Activated naive CD8-positive, alpha-beta T cell treated with anti-CD3 and anti-CD28 coated beads, Interleukin-2, amount 10 ng/mL, durations not matched to agents 7 days and 5 days (primary cell): ENCODE measurements at regions not wholly inside any gene's neighbourhood (a gene's known extent, or its start where the extent isn't known, plus 50 kb on each side); places are given as distances from the start of the nearest gene placed in this dataset.
A peak's percentile ranks its signal among the peaks of the same experiment; 100 is the strongest.
"Not testable (repeated sequence)": the region's sequence is repeated elsewhere in the genome, so short reads cannot be mapped to it uniquely, and the experiment has no call there.

Experiments
- ATAC-seq: fragments of 150-1000 bp; cut with Tn5 transposase; one replicate; pipeline ENCODE4 v1.10.0; 2021; ENCODE audit warnings: low read depth, moderate library complexity
- POLR2A ChIA-PET: fragments of 350-600 bp; sonication (Branson Sonifier 250); formaldehyde crosslinking; loops from one replicate; lab custom pipeline; 2021; ENCODE audit warnings: antibody characterized with exemption; lab: Charles Lee
- DNase-seq: peaks from one replicate; pipeline ENCODE4 v3.0.0; 2021
- H3K27ac Mint-ChIP-seq: one replicate; pipeline ENCODE4 v1.8.0; 2022; ENCODE audit warnings: mild to moderate bottlenecking, mixed read lengths
- H3K27me3 Mint-ChIP-seq: one replicate; pipeline ENCODE4 v1.8.0; 2022; ENCODE audit warnings: mild to moderate bottlenecking, moderate library complexity, mixed read lengths
- H3K36me3 Mint-ChIP-seq: one replicate; pipeline ENCODE4 v1.8.0; 2021; ENCODE audit warnings: mild to moderate bottlenecking, mixed read lengths
- H3K4me1 Mint-ChIP-seq: one replicate; pipeline ENCODE4 v1.8.0; 2021; ENCODE audit warnings: mixed read lengths
- H3K4me3 Mint-ChIP-seq: one replicate; pipeline ENCODE4 v1.8.0; 2022; ENCODE audit warnings: mild to moderate bottlenecking, moderate library complexity, mixed read lengths
- H3K9me3 Mint-ChIP-seq: one replicate; pipeline ENCODE4 v1.8.0; 2021; ENCODE audit warnings: mixed read lengths

GRCh38 chr15:70602834-70603560 lies 160.4 kb downstream of the UACA start:
- H3K27ac Mint-ChIP-seq = no peak overlapping the region
- no peaks in the 10 kb centered on the region for H3K4me1 Mint-ChIP-seq
- no peak for ATAC-seq
- H3K4me3 Mint-ChIP-seq = no peak overlapping the region
- no peak for DNase-seq
- peaks cover 3% of the 10 kb centered on the region for H3K9me3 Mint-ChIP-seq
- H3K27me3 Mint-ChIP-seq = peaks cover 14% of the 10 kb centered on the region
- H3K36me3 Mint-ChIP-seq = peaks cover 3% of the 10 kb centered on the region
- POLR2A ChIA-PET = no interaction called here

GRCh38 chr15:70602281-70602680 lies 161.1 kb downstream of the UACA start:
- Mint-ChIP-seq H3K9me3 (peaks cover 3% of the 10 kb centered on the region), H3K4me3 (no peak overlapping the region), H3K36me3 (peaks cover 3% of the 10 kb centered on the region), H3K27ac (no peak overlapping the region), H3K27me3 (peaks cover 8% of the 10 kb centered on the region), H3K4me1 (no peaks in the 10 kb centered on the region)
- ATAC-seq (no peak), DNase-seq (no peak)
- POLR2A ChIA-PET = no interaction called here

GRCh38 chr15:70597945-70598344 lies 165.4 kb downstream of the UACA start:
- Mint-ChIP-seq H3K4me3 (no peak overlapping the region), H3K27me3 (peaks cover 10% of the 10 kb centered on the region), H3K27ac (no peak overlapping the region), H3K4me1 (peaks cover 2% of the 10 kb centered on the region), H3K9me3 (peaks cover 13% of the 10 kb centered on the region), H3K36me3 (peaks cover 11% of the 10 kb centered on the region)
- ATAC-seq (no peak), DNase-seq (no peak)
- POLR2A ChIA-PET = no interaction called here

- ATAC-seq (no peak), DNase-seq (no peak)
- Mint-ChIP-seq H3K27me3 (peaks cover 10% of the 10 kb centered on the region), H3K9me3 (peaks cover 13% of the 10 kb centered on the region), H3K36me3 (peaks cover 11% of the 10 kb centered on the region), H3K4me1 (peaks cover 2% of the 10 kb centered on the region), H3K4me3 (no peak overlapping the region), H3K27ac (no peak overlapping the region)
- POLR2A ChIA-PET = no interaction called here
These were observed 166.2 kb downstream of the UACA start for GRCh38 chr15:70597056-70597603.

- Mint-ChIP-seq H3K27me3 (peaks cover 10% of the 10 kb centered on the region), H3K36me3 (peaks cover 11% of the 10 kb centered on the region), H3K9me3 (peaks cover 16% of the 10 kb centered on the region), H3K4me1 (peaks cover 2% of the 10 kb centered on the region), H3K27ac (no peak overlapping the region), H3K4me3 (no peak overlapping the region)
- ATAC-seq = no peak
- no peak for DNase-seq
- POLR2A ChIA-PET = no interaction called here
These were observed 166.9 kb downstream of the UACA start for GRCh38 chr15:70596354-70597055.

GRCh38 chr15:70593795-70594194 lies 169.6 kb downstream of the UACA start:
- H3K27ac Mint-ChIP-seq = no peak overlapping the region
- H3K9me3 Mint-ChIP-seq = peaks cover 19% of the 10 kb centered on the region
- H3K4me1 Mint-ChIP-seq = peaks cover 12% of the 10 kb centered on the region
- DNase-seq (no peak), ATAC-seq (no peak)
- H3K36me3 Mint-ChIP-seq = peaks cover 12% of the 10 kb centered on the region
- peaks cover 10% of the 10 kb centered on the region for H3K27me3 Mint-ChIP-seq
- POLR2A ChIA-PET = no interaction called here
- H3K4me3 Mint-ChIP-seq = no peak overlapping the region

- POLR2A ChIA-PET = no interaction called here
- Mint-ChIP-seq H3K27ac (no peak overlapping the region), H3K4me3 (no peak overlapping the region), H3K4me1 (peaks cover 27% of the 10 kb centered on the region), H3K27me3 (peaks cover 13% of the 10 kb centered on the region), H3K36me3 (peaks cover 13% of the 10 kb centered on the region), H3K9me3 (peaks cover 18% of the 10 kb centered on the region)
- ATAC-seq (no peak), DNase-seq (no peak)
These were observed 173.6 kb downstream of the UACA start for GRCh38 chr15:70589728-70590127.

- H3K4me1 Mint-ChIP-seq = peaks cover 27% of the 10 kb centered on the region
- peaks cover 11% of the 10 kb centered on the region for H3K36me3 Mint-ChIP-seq
- peak overlapping the region; percentile 57 for H3K4me3 Mint-ChIP-seq
- H3K9me3 Mint-ChIP-seq = peaks cover 16% of the 10 kb centered on the region
- H3K27me3 Mint-ChIP-seq = peaks cover 16% of the 10 kb centered on the region
- POLR2A ChIA-PET = no interaction called here
- ATAC-seq = no peak
- no peak for DNase-seq
- peak overlapping the region; percentile 38 for H3K27ac Mint-ChIP-seq
These were observed 174.1 kb downstream of the UACA start for GRCh38 chr15:70589221-70589620.

- POLR2A ChIA-PET = no interaction called here
- no peak for ATAC-seq
- H3K27me3 Mint-ChIP-seq = peaks cover 20% of the 10 kb centered on the region
These were observed 174.7 kb downstream of the UACA start for GRCh38 chr15:70588613-70589012.

GRCh38 chr15:70587896-70588567 lies 175.3 kb downstream of the UACA start:
- Mint-ChIP-seq H3K27ac (no peak overlapping the region), H3K4me1 (peaks cover 27% of the 10 kb centered on the region), H3K9me3 (peaks cover 11% of the 10 kb centered on the region), H3K36me3 (peaks cover 8% of the 10 kb centered on the region), H3K27me3 (peaks cover 22% of the 10 kb centered on the region), H3K4me3 (no peak overlapping the region)
- POLR2A ChIA-PET = no interaction called here
- DNase-seq = no peak
- ATAC-seq = no peak

More at GRCh38 chr15:70588613-70589012, 174.7 kb downstream of the UACA start:
- H3K36me3 Mint-ChIP-seq = peaks cover 8% of the 10 kb centered on the region
- no peak overlapping the region for H3K4me3 Mint-ChIP-seq
- H3K4me1 Mint-ChIP-seq = peaks cover 27% of the 10 kb centered on the region
- H3K27ac Mint-ChIP-seq = no peak overlapping the region
- no peak for DNase-seq
- peaks cover 13% of the 10 kb centered on the region for H3K9me3 Mint-ChIP-seq

- H3K9me3 Mint-ChIP-seq = peaks cover 11% of the 10 kb centered on the region
- DNase-seq, H3K4me3 Mint-ChIP-seq, H3K27ac Mint-ChIP-seq, ATAC-seq, POLR2A ChIA-PET, H3K36me3 Mint-ChIP-seq: not testable (repeated sequence)
- peaks cover 27% of the 10 kb centered on the region for H3K4me1 Mint-ChIP-seq
- H3K27me3 Mint-ChIP-seq = peaks cover 22% of the 10 kb centered on the region
These were observed 176.2 kb downstream of the UACA start for GRCh38 chr15:70587012-70587634.

GRCh38 chr15:70586241-70586640 lies 177.1 kb downstream of the UACA start:
- Mint-ChIP-seq H3K4me1 (peaks cover 27% of the 10 kb centered on the region), H3K9me3 (peaks cover 5% of the 10 kb centered on the region), H3K4me3 (peak overlapping the region; percentile 69), H3K36me3 (peaks cover 6% of the 10 kb centered on the region), H3K27ac (no peak overlapping the region), H3K27me3 (peaks cover 22% of the 10 kb centered on the region)
- ATAC-seq (no peak), DNase-seq (no peak)
- POLR2A ChIA-PET = interaction anchor here (1.4 kb wide), 1 partner anchor 58 kb away, joined by 4 read pairs; no protein-coding TSS in a partner anchor

- POLR2A ChIA-PET = interaction anchor here (1.4 to 1.5 kb wide), 3 partner anchors 51 to 81 kb away, joined by 3 to 4 read pairs (median 3); no protein-coding TSS in a partner anchor
- Mint-ChIP-seq H3K9me3 (peaks cover 4% of the 10 kb centered on the region), H3K4me1 (peaks cover 27% of the 10 kb centered on the region), H3K4me3 (peak overlapping the region; percentile 69), H3K27me3 (peaks cover 22% of the 10 kb centered on the region), H3K27ac (no peak overlapping the region), H3K36me3 (peaks cover 5% of the 10 kb centered on the region)
- peak; percentile 64 for ATAC-seq
- no peak for DNase-seq
These were observed 177.7 kb downstream of the UACA start for GRCh38 chr15:70585707-70586034.
